Frontal cortex (tissue), 3 donors: ENCODE measurements at regions not wholly inside any gene's neighbourhood (a gene's known extent, or its start where the extent isn't known, plus 50 kb on each side); places are given as distances from the start of the nearest gene placed in this dataset.
"Not testable (repeated sequence)": the region's sequence is repeated elsewhere in the genome, so short reads cannot be mapped to it uniquely, and the experiment has no call there.

Experiments
- DNase-seq, 2 donors: peaks; one replicate each; pipeline ENCODE4 v3.0.0; 2012; ENCODE audit warnings: low spot score in 2 of 2
- FAIRE-seq: peaks from 2 replicates; lab custom pipeline; 2012; peaks lifted over from hg19 to GRCh38; lab: Jason Lieb, UNC
- donor health status: control.
- donor health status: control.
- donor health status: control.

DNA sequence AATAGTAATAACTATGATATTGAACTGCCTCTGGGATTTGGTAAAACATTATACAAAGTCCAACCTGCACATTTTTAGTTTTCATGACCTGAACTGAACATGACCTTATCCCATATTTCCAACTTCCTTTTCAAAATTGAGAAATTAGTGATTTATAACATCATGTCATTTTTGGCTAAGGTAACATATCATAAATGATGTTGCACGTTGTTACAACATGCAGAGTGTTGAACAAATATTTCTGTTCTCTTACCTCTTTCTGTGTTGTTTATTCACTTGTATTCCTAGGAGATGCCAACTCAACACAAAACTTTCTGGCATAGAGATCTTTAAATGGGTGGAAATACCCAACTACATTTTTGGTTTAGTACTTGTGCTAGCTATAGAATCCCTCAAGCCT, 496.0 kb downstream of the SLC6A15 start:
- DNase-seq, result no peak
- FAIRE-seq, result no peak

DNA sequence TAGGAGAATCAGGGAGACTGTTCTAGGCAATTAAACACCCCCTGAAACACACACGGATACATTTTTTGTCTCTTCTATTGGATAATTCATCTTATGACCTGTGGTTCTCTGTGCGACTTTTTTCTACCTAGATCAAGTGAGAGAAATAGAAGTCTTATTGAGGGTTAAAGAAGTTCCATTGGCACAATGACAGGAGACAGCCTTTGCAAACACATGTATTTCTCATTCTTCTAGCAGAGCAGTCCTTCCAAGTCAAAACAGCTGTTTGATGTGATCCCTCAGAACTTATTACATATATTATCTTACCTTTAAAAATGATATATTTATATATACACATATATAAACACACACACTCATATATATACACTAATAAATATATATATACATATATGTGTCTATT, 496.7 kb downstream of the SLC6A15 start:
- FAIRE-seq (no peak), DNase-seq (no peak)

DNA sequence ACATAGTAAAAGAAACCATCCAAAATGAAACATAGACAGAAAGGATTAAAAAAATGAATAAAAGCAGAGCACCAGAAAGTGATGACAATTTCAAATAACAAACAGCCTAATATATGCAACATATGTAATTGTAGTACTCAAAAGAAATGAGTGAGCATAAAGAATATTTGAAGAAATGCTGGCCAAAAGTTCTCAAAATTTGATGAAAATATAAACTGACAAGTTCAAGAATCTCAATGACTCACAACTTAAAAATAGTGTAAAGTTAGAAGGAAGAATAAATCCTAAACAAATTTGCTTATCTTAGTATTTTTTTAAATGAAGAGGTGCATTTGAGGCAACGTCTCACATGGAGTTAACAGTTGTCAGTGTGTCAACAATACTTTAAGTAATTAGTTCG, 498.9 kb downstream of the SLC6A15 start:
- FAIRE-seq (no peak), DNase-seq (no peak)

DNA sequence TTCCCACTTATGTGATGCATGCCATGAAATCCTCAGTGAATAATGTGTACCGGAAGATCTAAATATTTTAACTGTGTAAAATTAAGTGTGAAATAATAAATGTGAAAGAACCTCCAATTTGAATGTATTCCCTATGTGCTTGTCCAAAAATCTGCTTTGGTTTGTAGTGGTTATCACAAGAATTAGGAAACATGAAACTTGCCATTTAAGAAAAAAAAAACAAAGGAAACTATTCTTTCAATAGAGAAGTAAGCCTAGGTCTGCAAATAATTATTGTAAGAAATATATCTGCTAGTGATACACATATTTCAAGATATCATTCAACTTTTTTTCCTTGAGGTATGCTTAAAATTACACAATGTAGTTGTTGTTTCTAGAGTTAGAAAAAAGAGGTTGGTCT, 500.4 kb downstream of the SLC6A15 start:
- DNase-seq, result no peak
- no peak for FAIRE-seq

DNA sequence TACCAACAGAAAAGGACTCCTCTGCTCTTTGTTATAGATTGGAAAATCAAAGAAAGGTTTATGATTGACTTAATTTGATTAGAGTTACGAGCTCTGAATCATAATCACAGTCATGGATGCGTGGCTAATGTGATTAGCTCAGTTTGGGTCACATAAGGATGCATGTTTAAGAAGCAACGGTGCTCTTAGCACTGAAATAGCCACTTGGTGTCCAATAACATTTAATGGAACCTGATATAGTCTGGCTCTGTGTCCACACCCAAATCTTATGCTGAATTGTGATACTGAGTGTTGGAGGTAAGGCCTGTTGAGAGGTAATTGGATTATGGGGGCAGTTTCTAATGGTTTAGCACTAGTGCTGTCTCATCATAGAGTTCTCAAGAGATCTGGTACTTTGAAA, 501.6 kb downstream of the SLC6A15 start:
- FAIRE-seq (no peak), DNase-seq (no peak)

DNA sequence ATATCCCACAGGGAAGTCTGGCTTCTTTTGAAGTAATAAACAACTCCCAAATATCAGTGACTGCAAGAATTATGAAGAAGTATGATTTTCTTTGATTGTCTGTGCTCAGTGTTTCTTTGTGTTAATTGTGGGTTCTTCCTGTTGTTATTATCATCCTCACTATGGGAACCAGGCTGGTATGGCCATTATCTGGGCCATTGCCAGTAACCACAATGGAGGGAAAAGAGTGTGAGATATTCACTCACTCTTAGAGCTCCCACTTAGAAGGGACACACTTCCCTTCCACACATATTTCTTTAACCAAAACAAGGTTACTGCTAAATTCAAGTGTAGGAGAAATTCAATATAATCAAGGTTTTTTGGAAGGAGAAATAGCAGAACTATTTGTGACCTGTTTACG, 503.7 kb downstream of the SLC6A15 start:
- DNase-seq, result no peak
- no peak for FAIRE-seq

DNA sequence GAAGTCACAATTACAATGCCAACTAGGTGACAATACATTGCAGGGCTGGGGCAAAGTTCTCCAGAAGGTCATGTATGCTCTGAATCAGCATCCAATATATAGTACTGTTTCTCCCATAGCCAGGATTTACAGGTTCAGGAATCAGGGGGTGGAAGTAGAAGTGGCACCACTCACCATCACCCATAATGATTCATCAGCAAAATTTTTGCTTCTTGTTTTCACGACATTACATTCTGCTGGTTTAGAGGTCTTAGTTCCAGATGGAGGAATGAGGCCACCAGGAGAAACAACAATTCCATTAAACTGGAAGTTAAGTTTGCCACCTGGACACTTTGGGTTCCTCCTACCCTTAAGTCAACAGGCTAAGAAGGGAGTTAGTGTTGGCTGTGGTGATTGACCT, 505.9 kb downstream of the SLC6A15 start:
- not testable (repeated sequence) for FAIRE-seq, DNase-seq

DNA sequence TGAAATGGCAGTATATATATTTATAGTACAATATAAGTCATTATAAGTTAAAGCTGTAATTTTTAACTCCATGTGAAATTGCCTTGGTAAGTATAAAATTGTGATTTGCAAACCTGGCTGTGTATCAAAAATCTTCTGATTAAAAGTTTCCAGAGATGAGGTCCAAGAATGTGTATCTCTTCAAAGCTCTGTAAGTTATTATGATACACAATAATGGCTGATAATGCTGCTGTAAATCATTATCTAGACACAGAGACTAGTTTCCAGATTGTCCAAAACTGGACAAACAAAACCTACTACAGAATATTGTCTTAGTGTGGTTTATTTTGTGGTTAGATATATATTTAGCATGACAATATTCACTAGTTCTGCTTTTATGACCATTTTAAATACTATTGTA, 514.8 kb downstream of the SLC6A15 start:
- DNase-seq, result no peak
- FAIRE-seq, result no peak

DNA sequence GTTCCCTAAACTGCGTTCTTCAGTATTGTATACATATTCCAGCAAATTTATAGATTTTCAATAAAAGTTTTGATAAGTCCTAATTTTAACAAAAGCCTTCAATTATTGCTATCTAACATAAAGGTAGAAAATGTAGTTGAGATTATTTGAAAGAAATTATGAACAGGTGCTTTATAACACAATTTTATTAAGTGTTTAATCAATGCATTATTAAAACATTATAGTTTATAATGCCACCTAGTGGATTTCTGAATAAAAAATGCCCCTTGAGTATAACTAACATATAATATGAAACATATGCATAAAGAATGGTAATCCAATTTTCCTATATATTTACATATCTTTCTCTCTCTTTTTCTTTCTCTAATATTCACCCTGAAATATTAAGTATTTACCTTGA, 515.3 kb downstream of the SLC6A15 start:
- DNase-seq (no peak), FAIRE-seq (peak; percentile 94)

DNA sequence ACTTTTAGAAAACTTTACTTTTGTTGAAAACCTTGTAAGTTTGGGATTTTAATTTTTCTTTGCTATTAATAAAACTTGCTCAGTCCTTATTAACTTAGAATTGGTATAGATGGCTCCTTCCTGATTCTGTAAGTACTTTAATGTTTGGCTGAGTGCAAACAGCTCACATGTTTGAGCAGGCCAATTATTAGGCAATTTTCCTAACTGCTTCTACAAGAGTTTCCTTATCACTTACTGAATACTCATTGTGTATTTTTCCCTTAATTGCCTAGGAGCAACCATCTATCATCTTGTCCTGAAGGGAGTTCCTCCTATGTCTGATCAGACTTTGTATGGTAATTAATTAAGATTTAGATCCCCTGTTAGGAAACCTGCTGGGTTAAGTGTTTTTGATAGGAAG, 521.4 kb downstream of the SLC6A15 start:
- FAIRE-seq, DNase-seq: not testable (repeated sequence)

DNA sequence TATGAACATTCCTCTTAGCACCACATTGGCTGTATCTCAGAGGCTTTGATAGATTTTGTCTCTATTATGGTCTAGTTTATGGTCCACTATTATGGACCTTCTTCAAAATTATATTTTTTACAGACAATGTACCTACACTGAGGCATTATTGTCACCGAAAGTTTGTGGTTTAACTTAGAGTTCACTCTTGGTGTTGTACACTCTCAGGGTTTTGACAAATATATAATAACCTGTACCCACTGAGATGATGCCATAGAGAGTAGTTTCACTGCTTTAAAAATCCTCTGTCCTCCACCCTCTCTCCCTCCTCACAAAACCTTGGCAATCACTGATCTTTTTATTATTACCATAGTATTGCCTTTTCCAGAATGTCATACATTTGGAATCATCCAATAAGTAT, 528.2 kb downstream of the SLC6A15 start:
- FAIRE-seq (no peak), DNase-seq (no peak)

DNA sequence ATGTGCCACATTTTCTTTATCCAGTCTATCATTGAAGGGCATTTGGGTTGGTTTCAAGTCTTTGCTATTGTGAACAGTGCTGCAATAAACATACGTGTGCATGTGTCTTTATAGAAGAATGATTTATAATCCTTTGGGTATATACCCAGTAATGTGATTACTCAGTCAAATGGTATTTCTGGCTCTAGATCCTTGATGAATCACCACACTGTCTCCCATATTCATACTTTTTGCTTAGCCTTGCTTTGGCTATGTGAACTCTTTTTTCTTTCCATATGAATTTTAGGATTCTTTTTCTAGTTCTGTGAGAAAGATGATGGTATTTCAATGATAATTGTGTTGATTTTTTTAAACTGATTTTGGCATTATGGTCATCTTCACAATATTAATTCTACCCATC, 530.1 kb downstream of the SLC6A15 start:
- FAIRE-seq, DNase-seq: not testable (repeated sequence)

DNA sequence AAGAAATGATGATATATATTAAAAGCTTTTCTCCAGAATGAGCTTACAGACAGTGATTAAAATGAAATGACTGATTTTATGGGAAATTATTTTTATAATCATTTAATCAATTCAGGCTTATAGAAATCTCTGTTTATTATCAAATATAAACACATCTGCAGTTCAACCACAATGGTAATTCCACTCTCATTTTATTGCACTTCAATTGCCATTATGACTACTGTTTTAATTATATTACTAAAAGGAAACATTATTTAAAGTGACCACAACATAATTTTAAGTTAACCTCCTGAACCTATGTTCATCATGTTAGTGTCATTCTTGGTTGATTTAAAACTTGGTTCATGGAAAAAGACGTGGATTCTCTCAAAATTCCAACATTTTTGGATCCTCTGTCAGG, 536.3 kb downstream of the SLC6A15 start:
- no peak for DNase-seq
- no peak for FAIRE-seq

DNA sequence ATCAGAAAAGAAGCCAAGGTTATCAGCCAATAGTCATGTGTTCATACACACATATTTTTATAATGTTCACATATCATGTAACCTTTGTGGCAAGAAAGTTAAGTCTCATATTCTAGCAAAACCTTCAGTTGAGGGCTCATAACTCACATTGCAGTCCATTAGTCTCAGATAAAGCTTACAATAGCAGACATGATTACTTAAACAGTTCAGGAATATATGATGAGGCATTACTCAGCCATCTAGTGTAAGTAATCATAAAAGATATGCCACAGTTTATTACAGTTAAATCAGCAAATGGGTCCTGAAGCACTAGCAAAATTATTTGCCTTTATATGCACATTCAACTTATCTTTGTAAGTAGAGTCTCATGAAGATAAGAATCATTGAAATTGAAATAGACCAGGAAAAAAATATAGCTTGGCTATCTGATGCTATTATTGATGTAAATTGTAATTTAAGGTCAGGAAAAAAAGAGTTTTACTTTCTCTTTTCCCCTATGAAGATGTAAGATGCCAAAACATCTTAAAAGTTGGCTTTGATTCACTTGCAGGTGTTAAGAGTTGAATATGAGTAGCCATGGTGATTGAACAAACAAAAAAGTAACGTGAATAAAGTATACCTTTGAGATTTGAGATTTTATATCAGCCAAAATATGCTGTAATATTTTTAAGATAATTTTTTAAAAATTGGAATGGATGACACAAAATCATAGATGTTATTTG, 537.0 kb downstream of the SLC6A15 start:
- DNase-seq, result no peak
- no peak for FAIRE-seq

DNA sequence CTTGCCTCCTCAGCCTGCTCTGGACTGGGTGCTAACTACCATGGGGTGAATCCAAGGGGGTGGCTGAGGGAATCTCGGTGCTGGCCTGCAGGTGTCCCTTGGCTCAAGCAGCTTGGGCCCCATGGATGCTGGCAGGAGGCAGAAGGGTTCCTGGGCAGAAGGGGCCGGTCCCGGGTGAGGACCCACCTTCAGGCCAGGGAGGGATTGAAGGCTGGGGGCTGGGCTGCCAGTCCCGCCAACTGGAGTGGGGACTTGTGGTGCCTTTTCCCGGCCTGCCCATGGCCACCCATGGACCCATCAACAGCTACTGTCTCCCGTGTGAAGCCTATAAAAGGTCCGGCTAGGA, 550.1 kb downstream of the SLC6A15 start:
- DNase-seq (no peak), FAIRE-seq (no peak)

DNA sequence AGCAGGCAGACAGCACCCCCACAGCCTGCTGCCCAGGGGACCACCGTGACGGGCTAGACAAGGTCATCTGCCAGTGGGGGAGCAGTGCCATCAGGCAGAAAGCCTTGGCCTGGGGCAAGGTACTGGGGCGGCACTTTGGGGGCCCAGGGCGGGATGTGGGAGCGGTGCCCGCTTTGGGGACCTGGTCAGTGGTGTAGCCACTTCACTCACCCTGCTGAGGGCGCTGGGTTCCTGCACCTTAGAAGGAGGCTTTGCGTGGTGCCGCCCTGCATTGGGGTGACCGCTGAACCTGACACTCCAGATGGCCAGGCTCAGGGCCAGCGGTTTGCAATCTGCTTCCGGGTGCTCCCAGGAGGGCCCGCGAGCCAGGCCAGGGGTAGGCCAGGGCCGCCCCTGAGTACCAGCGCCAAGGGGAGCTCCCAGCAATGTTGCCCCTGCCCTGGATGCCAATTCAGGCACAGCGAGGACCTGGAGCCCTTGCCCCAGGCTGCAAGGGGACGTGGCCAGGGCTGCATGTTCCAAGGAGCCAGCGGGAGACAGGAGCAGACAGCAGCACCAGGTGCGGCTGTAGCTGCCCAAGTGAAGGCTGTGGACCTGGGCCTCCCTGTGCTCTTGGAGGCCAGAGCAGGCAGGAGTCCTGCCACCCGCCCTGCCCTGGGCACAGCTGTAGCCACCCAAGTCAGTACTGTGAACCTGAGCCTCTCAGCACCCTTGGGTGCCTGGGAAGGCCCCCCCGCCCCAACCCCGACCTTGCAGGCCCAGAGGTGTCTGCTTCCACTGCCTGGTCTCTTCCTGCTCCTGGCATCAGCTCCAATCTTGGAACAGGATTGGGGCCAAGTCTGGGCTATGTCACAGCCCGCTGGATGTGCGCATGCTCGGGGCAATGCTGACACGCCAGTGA, 550.7 kb downstream of the SLC6A15 start:
- DNase-seq (no peak), FAIRE-seq (no peak)

DNA sequence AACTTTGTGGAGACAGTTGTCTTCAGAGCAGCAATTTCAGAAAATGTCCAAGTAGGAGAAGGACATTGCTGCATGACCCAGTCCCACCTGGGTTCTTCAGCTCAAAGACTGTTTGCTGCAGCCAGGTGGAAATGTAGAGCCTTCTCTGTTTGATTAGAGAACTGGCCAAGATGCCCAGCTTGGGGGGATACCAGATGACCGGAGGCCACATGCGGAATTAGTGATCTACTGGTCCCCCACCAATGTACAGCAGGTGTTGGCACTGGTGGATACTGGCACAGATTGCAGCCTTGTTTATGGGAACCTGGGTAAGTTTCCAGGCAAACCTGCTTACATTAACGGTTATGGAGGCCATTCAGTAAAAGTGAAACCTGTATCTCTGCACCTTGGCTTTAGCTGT, 555.3 kb downstream of the SLC6A15 start:
- no peak for FAIRE-seq
- no peak for DNase-seq

DNA sequence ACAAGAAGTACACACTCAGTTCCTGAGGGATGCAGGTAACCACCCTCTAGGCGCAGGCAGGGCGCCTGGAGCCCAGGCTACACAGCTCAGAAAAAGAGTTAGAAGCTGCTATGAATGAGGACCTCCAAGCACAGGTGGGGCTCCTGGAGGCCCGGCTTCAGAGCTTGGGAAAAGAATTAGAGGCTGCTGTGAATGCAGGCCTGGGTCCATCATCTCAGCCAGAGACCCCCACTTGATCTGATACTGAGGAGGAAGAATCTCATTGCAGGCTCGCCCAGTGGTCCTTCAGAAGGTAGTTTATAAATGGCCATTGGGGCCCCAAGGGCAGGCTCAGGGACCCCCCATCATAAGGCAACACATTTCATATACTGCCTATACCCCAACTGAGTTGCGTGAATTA, 556.4 kb downstream of the SLC6A15 start:
- DNase-seq (no peak), FAIRE-seq (no peak)

DNA sequence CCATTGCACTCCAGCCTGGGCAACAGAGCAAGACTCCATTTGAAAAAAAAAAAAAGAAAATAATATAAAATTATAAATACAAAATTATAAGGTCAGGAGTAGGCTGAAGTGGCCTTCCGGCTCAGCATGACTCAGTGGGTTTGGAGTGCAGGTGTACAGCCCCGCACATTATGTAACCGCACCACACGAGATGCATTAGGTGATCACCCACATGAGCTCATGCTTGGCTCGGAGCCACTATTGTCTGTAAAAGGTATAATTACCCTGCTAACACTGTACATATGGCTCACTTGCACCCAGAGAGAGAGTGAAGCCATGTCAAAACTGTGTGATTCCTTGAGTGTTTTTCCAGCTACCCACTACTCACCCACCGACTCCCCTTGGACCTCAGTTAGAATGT, 557.0 kb downstream of the SLC6A15 start:
- FAIRE-seq (no peak), DNase-seq (no peak)

DNA sequence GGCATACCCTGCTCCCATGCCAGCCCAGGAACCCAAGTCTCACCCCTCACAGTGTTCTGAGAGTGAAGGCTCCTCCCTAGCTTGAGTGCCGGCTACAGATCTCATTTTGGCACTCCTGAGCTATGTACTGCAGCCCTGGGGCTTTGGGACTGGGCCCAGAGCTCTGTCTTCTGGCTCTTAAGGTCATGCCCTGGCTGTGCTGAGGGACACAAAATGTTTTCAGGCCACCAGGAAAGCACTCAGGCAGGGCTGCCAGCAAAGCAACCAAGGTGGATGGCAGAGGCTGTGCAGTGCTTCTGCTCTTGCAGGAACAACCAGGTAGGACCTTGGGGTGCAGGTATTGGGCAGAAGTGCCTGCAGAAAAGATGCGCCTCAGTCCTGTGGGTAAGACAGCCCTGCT, 564.0 kb downstream of the SLC6A15 start:
- FAIRE-seq (no peak), DNase-seq (no peak)

DNA sequence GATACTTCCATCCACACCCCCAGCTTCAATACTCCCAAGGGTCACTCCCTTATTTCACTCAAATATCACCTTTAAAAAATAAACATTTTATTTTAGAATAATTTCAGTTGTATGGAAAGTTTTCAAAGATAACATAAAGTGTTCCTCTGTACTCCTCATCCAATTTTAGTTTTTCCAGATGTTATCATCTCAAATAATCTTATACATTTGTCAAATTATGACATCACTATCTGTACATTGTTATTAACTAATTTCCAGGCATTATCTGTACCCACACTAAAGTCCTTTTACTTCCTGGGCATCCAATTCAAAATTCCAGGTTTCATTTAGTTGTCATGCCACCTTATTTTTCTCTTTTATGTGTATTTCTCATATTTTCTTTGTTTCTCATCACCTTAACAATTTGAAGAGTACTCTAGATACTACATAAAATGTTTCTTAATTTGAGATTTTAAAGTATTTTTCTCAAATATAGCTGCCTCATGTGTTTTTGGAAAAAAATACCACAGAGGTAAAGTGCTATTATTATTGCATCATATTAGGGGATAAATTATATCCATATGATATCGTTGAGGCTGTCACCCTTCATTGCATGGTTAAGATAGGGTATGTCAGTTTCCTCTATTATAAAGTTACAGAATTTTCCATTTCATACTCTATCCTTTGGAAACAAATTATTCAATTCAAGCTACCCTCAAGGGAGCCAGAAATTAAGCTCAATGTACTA, 571.0 kb downstream of the SLC6A15 start:
- no peak for DNase-seq
- FAIRE-seq, result no peak
